ENCODE measurements at regions not wholly inside any gene's neighbourhood (a gene's known extent, or its start where the extent isn't known, plus 50 kb on each side); places are given as distances from the start of the nearest gene placed in this dataset.

GRCh38 chr13:106804991-106805390 lies 237.1 kb upstream of the ARGLU1 start:
- H3K79me2 ChIP-seq = no peaks in the 10 kb centered on the region
- no peak overlapping the region for H2AFZ ChIP-seq
- H4K20me1 ChIP-seq (ENCODE audit: insufficient read depth, poor library complexity, severe bottlenecking) = no peaks in the 10 kb centered on the region
- no peak overlapping the region for H3K4me2 ChIP-seq
- no peak overlapping the region for H3K27ac ChIP-seq
- no peaks in the 10 kb centered on the region for H3K27me3 ChIP-seq
- H3K36me3 ChIP-seq (replicated peaks; ENCODE audit: insufficient read depth, low read depth) = no peaks in the 10 kb centered on the region
- no peaks in the 10 kb centered on the region for H3K4me1 ChIP-seq (ENCODE audit: insufficient read depth)
- no peak overlapping the region for H3K4me3 ChIP-seq
- H3K9me3 ChIP-seq (ENCODE audit: low read depth) = no peaks in the 10 kb centered on the region
- no peak for DNase-seq (ENCODE audit: low spot score)
- TF ChIP-seq, protein P1, sequence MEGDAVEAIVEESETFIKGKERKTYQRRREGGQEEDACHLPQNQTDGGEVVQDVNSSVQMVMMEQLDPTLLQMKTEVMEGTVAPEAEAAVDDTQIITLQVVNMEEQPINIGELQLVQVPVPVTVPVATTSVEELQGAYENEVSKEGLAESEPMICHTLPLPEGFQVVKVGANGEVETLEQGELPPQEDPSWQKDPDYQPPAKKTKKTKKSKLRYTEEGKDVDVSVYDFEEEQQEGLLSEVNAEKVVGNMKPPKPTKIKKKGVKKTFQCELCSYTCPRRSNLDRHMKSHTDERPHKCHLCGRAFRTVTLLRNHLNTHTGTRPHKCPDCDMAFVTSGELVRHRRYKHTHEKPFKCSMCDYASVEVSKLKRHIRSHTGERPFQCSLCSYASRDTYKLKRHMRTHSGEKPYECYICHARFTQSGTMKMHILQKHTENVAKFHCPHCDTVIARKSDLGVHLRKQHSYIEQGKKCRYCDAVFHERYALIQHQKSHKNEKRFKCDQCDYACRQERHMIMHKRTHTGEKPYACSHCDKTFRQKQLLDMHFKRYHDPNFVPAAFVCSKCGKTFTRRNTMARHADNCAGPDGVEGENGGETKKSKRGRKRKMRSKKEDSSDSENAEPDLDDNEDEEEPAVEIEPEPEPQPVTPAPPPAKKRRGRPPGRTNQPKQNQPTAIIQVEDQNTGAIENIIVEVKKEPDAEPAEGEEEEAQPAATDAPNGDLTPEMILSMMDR (IDR thresholded peaks at IDR 0.05; ENCODE audit: poor library complexity) = no peak
- TF ChIP-seq EZH2phosphoT487 (IDR thresholded peaks at IDR 0.05; ENCODE audit: low read depth, severe bottlenecking, unreplicated experiment) (no peak), EZH2 (IDR thresholded peaks at IDR 0.05; ENCODE audit: borderline replicate concordance) (no peak)
- H3K9me2 ChIP-seq (replicated peaks; ENCODE audit: insufficient read depth) = no peaks in the 10 kb centered on the region
- WGBS (ENCODE audit: low lambda C conversion rate, missing lambda C conversion rate) = 69% methylated on average over 3 of the region's 3 CpGs

DNA sequence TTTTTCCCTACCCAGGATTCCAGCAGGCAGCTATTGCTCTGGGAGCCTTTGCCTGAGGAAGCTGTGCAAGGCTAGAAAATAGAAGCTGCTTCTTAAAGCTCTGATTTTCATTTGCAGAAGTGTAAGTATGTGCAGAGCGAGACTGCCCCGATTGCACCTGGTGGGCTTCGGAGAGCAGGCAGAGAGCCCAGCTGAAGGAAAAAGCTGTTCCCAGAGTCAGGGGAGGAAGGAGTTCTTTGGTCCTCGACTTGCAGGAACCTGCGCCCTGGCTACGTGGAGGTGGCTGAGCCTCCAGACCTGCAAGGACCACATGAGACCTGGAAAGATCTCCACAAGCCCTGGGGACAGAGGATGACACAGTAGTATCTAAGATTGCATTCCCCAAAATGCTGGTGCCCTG lies 235.0 kb upstream of the ARGLU1 start:
- Histone ChIP-seq H2AFZ (no peak overlapping the region), H3K4me2 (no peak overlapping the region), H3K9me3 (ENCODE audit: low read depth) (no peaks in the 10 kb centered on the region), H3K4me3 (no peak overlapping the region), H3K27ac (no peak overlapping the region), H3K27me3 (peaks cover 10% of the 10 kb centered on the region), H4K20me1 (ENCODE audit: insufficient read depth, poor library complexity, severe bottlenecking) (no peaks in the 10 kb centered on the region), H3K79me2 (no peaks in the 10 kb centered on the region), H3K36me3 (replicated peaks; ENCODE audit: insufficient read depth, low read depth) (no peaks in the 10 kb centered on the region), H3K4me1 (ENCODE audit: insufficient read depth) (no peaks in the 10 kb centered on the region), H3K9me2 (replicated peaks; ENCODE audit: insufficient read depth) (no peaks in the 10 kb centered on the region)
- WGBS (ENCODE audit: low lambda C conversion rate, missing lambda C conversion rate) = 81% methylated on average over 6 of the region's 6 CpGs
- DNase-seq (ENCODE audit: low spot score) = no peak
- TF ChIP-seq, protein P1 (IDR thresholded peaks at IDR 0.05; ENCODE audit: poor library complexity) = no peak
- no peak for TF ChIP-seq EZH2phosphoT487 (IDR thresholded peaks at IDR 0.05; ENCODE audit: low read depth, severe bottlenecking, unreplicated experiment)
- no peak for TF ChIP-seq EZH2 (IDR thresholded peaks at IDR 0.05; ENCODE audit: borderline replicate concordance)

GRCh38 chr13:106799781-106800335 lies 231.9 kb upstream of the ARGLU1 start:
- 63% methylated on average over 10 of the region's 10 CpGs for WGBS (ENCODE audit: low lambda C conversion rate, missing lambda C conversion rate)
- H2AFZ ChIP-seq = no peak overlapping the region
- no peak overlapping the region for H3K4me2 ChIP-seq
- H3K79me2 ChIP-seq = no peaks in the 10 kb centered on the region
- H3K9me2 ChIP-seq (replicated peaks; ENCODE audit: insufficient read depth) = no peaks in the 10 kb centered on the region
- no peaks in the 10 kb centered on the region for H3K36me3 ChIP-seq (replicated peaks; ENCODE audit: insufficient read depth, low read depth)
- H3K27me3 ChIP-seq = peaks cover 18% of the 10 kb centered on the region
- H3K27ac ChIP-seq = no peak overlapping the region
- H3K4me1 ChIP-seq (ENCODE audit: insufficient read depth) = no peaks in the 10 kb centered on the region
- H3K9me3 ChIP-seq (ENCODE audit: low read depth) = no peaks in the 10 kb centered on the region
- no peak for TF ChIP-seq EZH2phosphoT487 (IDR thresholded peaks at IDR 0.05; ENCODE audit: low read depth, severe bottlenecking, unreplicated experiment)
- TF ChIP-seq EZH2 (IDR thresholded peaks at IDR 0.05; ENCODE audit: borderline replicate concordance) = no peak
- TF ChIP-seq, protein P1 (IDR thresholded peaks at IDR 0.05; ENCODE audit: poor library complexity) = no peak
- no peak for DNase-seq (ENCODE audit: low spot score)
- H3K4me3 ChIP-seq = no peak overlapping the region
- no peaks in the 10 kb centered on the region for H4K20me1 ChIP-seq (ENCODE audit: insufficient read depth, poor library complexity, severe bottlenecking)

Data from hepatocyte (in vitro differentiated cells).